IMR-90 (cell line): ENCODE measurements at regions not wholly inside any gene's neighbourhood (a gene's known extent, or its start where the extent isn't known, plus 50 kb on each side); places are given as distances from the start of the nearest gene placed in this dataset.

Experiments used
- ATAC-seq: fragments of 200-7000 bp; cut with Tn5 transposase; 2 replicates; pipeline ENCODE4 v1.9.1; 2020; ENCODE audit warnings: low read depth, mild to moderate bottlenecking, moderate library complexity
- BruUV-seq: library from RNA; stranded (reverse); fragments of 400-500 nt; replicated peaks from 2 replicates; lab custom pipeline; 2021; lab: Mats Ljungman, UMichigan
- CTCF ChIA-PET: fragments of 300-600 bp; formaldehyde crosslinking; extraction: SDS; loops from one replicate; lab custom pipeline; 2021; ENCODE audit warnings: antibody characterized with exemption; lab: Yijun Ruan, JAX
- POLR2A ChIA-PET: fragments of 300-600 bp; sonication (Branson Sonifier 250); formaldehyde crosslinking; loops from one replicate; lab custom pipeline; 2022; ENCODE audit warnings: antibody characterized with exemption; ENCODE audit not compliant: unreplicated experiment; lab: Charles Lee
- DNase-seq: peaks from one replicate; pipeline ENCODE4 v3.0.0; 2013
- H2AFZ ChIP-seq: replicated peaks from 2 replicates; pipeline ENCODE3; 2013; ENCODE audit warnings: low read length, mild to moderate bottlenecking; ENCODE audit not compliant: poor library complexity
- H2AK5ac ChIP-seq: 2 replicates; pipeline ENCODE4 v1.6.1; 2013; ENCODE audit warnings: low read depth, low read length, inconsistent platforms
- H2AK9ac ChIP-seq: replicated peaks from 2 replicates; pipeline ENCODE3; 2013; ENCODE audit warnings: mild to moderate bottlenecking, low read depth, low read length, moderate library complexity; ENCODE audit not compliant: poor library complexity
- H2BK120ac ChIP-seq: 2 replicates; pipeline ENCODE4 v1.6.1; 2013; ENCODE audit warnings: low read depth, low read length, inconsistent platforms
- H2BK15ac ChIP-seq: 3 replicates; pipeline ENCODE4 v1.6.1; 2013; ENCODE audit warnings: low read depth, low read length, inconsistent platforms
- H2BK20ac ChIP-seq: 2 replicates; pipeline ENCODE4 v1.6.1; 2013; ENCODE audit warnings: low read depth, mild to moderate bottlenecking, inconsistent platforms, low read length, moderate library complexity
- H2BK5ac ChIP-seq: 2 replicates; pipeline ENCODE4 v1.6.1; 2013; ENCODE audit warnings: mild to moderate bottlenecking, low read depth, low read length, inconsistent platforms; ENCODE audit not compliant: poor library complexity, severe bottlenecking
- H3K14ac ChIP-seq: replicated peaks from 2 replicates; pipeline ENCODE4 v1.6.1; 2013; ENCODE audit warnings: low read depth, low read length, inconsistent platforms
- H3K18ac ChIP-seq: 2 replicates; pipeline ENCODE4 v1.6.1; 2013; ENCODE audit warnings: low read depth, low read length, control low read depth
- H3K23ac ChIP-seq: 2 replicates; pipeline ENCODE4 v1.6.1; 2013; ENCODE audit warnings: low read depth, low read length, inconsistent platforms
- H3K27ac ChIP-seq: 2 replicates; pipeline ENCODE4 v1.5.1; 2013; ENCODE audit warnings: mild to moderate bottlenecking, control low read depth, low read length; ENCODE audit not compliant: insufficient read depth
- H3K27me3 ChIP-seq: 2 replicates; pipeline ENCODE4 v1.6.1; 2013; ENCODE audit warnings: low read length; ENCODE audit not compliant: control insufficient read depth, insufficient read depth
- H3K36me3 ChIP-seq: 2 replicates; pipeline ENCODE4 v1.6.1; 2013; ENCODE audit warnings: low read length, mixed read lengths; ENCODE audit not compliant: control insufficient read depth, insufficient read depth
- H3K4ac ChIP-seq: 2 replicates; pipeline ENCODE4 v1.6.1; 2013; ENCODE audit warnings: low read depth, low read length, inconsistent platforms
- H3K4me1 ChIP-seq: 2 replicates; pipeline ENCODE4 v1.6.1; 2013; ENCODE audit warnings: low read length, mixed read lengths; ENCODE audit not compliant: control insufficient read depth, insufficient read depth
- H3K4me2 ChIP-seq: 2 replicates; pipeline ENCODE4 v1.6.1; 2013; ENCODE audit warnings: low read depth, mild to moderate bottlenecking, control low read depth, low read length, moderate library complexity
- H3K4me3 ChIP-seq: 2 replicates; pipeline ENCODE4 v1.5.1; 2013; ENCODE audit warnings: low read depth, mild to moderate bottlenecking, control low read depth, low read length, moderate library complexity; ENCODE audit not compliant: insufficient read depth
- H3K56ac ChIP-seq: 2 replicates; pipeline ENCODE4 v1.6.1; 2013; ENCODE audit warnings: low read length, inconsistent platforms; ENCODE audit not compliant: insufficient read depth; ENCODE audit errors: extremely low read depth
- H3K79me1 ChIP-seq, 2 experiments: 2 replicates each; pipeline ENCODE4 v1.6.1; 2013; ENCODE audit warnings: low read length in 2 of 2, inconsistent platforms in 1 of 2, low read depth in 1 of 2
- H3K9ac ChIP-seq: 2 replicates; pipeline ENCODE4 v1.6.1; 2013; ENCODE audit warnings: low read depth, low read length, control low read depth
- H3K9me1 ChIP-seq: 2 replicates; pipeline ENCODE4 v1.6.1; 2013; ENCODE audit warnings: low read length, inconsistent platforms; ENCODE audit not compliant: insufficient read depth
- H3K9me3 ChIP-seq: 2 replicates; pipeline ENCODE4 v1.6.1; 2013; ENCODE audit warnings: low read length; ENCODE audit not compliant: control insufficient read depth, insufficient read depth
- H4K20me1 ChIP-seq: 2 replicates; pipeline ENCODE4 v1.6.1; 2013; ENCODE audit warnings: low read length, inconsistent platforms; ENCODE audit not compliant: insufficient read depth
- H4K5ac ChIP-seq: 2 replicates; pipeline ENCODE4 v1.6.1; 2013; ENCODE audit warnings: mild to moderate bottlenecking, low read depth, low read length, control low read depth
- H4K8ac ChIP-seq, 2 experiments: 2 replicates each; pipeline ENCODE4 v1.6.1; 2013; ENCODE audit warnings: low read depth in 2 of 2, low read length in 2 of 2, control low read depth in 1 of 2, inconsistent platforms in 1 of 2
- H4K91ac ChIP-seq: 2 replicates; pipeline ENCODE4 v1.6.1; 2013; ENCODE audit warnings: low read depth, low read length, inconsistent platforms; ENCODE audit not compliant: insufficient read depth
- BHLHE40 ChIP-seq: fragments of 150-350 bp; IDR thresholded peaks from 2 replicates; pipeline ENCODE4 v1.6.1; 2016; ENCODE audit warnings: mild to moderate bottlenecking, low read depth, low read length
- CEBPB ChIP-seq: IDR thresholded peaks from 2 replicates; pipeline ENCODE4 v1.6.1; 2012; ENCODE audit warnings: low read depth, low read length, improper control_type of control experiment
- CHD1 ChIP-seq: IDR thresholded peaks from 2 replicates; pipeline ENCODE4 v1.6.1; 2012; ENCODE audit warnings: low read depth, low read length, improper control_type of control experiment
- CTCF ChIP-seq: conservative IDR thresholded peaks from 2 replicates; pipeline ENCODE4 v1.5.1; 2012; ENCODE audit warnings: mild to moderate bottlenecking, low read depth, low read length, improper control_type of control experiment
- FOS ChIP-seq: fragments of 150-350 bp; IDR thresholded peaks from 2 replicates; pipeline ENCODE4 v1.6.1; 2016; ENCODE audit warnings: low read depth, low read length
- MAFK ChIP-seq: IDR thresholded peaks from 2 replicates; pipeline ENCODE4 v1.6.1; 2012; ENCODE audit warnings: low read depth, low read length, improper control_type of control experiment
- MAZ ChIP-seq: IDR thresholded peaks from 2 replicates; pipeline ENCODE4 v1.6.1; 2012; ENCODE audit warnings: low read depth, mild to moderate bottlenecking, low read length, improper control_type of control experiment, moderate library complexity, borderline replicate concordance
- MXI1 ChIP-seq: IDR thresholded peaks from 2 replicates; pipeline ENCODE4 v1.6.1; 2012; ENCODE audit warnings: low read depth, mild to moderate bottlenecking, low read length, moderate library complexity, borderline replicate concordance
- NFE2L2 ChIP-seq: fragments of 150-350 bp; IDR thresholded peaks from 2 replicates; pipeline ENCODE4 v1.6.1; 2016; ENCODE audit warnings: low read depth, mild to moderate bottlenecking, low read length
- POLR2A ChIP-seq: IDR thresholded peaks from 2 replicates; pipeline ENCODE4 v1.6.1; 2012; ENCODE audit warnings: mild to moderate bottlenecking, low read depth, low read length
- RAD21 ChIP-seq: IDR thresholded peaks from 2 replicates; pipeline ENCODE4 v1.6.1; 2012; ENCODE audit warnings: low read length, improper control_type of control experiment
- RCOR1 ChIP-seq: IDR thresholded peaks from 2 replicates; pipeline ENCODE4 v1.6.1; 2012; ENCODE audit warnings: mild to moderate bottlenecking, low read length, improper control_type of control experiment; ENCODE audit not compliant: insufficient replicate concordance
- RFX5 ChIP-seq: IDR thresholded peaks from 2 replicates; pipeline ENCODE4 v1.8.0; 2012; ENCODE audit warnings: low read depth, mild to moderate bottlenecking, low read length, moderate library complexity
- SMC3 ChIP-seq: fragments of 150-350 bp; IDR thresholded peaks from 2 replicates; pipeline ENCODE4 v1.6.1; 2016; ENCODE audit warnings: low read depth, mild to moderate bottlenecking, antibody characterized with exemption, low read length, moderate library complexity
- USF2 ChIP-seq: fragments of 150-350 bp; IDR thresholded peaks from 2 replicates; pipeline ENCODE4 v1.6.1; 2017; ENCODE audit warnings: mild to moderate bottlenecking, antibody characterized with exemption, low read length, low read depth
- WGBS, 2 experiments: methylation state at CpG; one replicate each; pipeline versions ENCODE4 v1.1.5 to v1.1.7; 2013; ENCODE audit warnings: missing lambda C conversion rate in 2 of 2; ENCODE audit not compliant: insufficient read length in 1 of 2; ENCODE audit errors: extremely low coverage in 2 of 2; 5-methylcytosine and 5-hydroxymethylcytosine counted together
- dilution Hi-C: fragments of 300-500 bp; cut with HindIII; formaldehyde crosslinking; loops from one replicate; pipeline ENCODE4 v1.14.3; 2018; ENCODE audit warnings: low sequenced_read_pairs; ENCODE audit not compliant: unreplicated experiment
- in situ Hi-C: fragments of 300-500 bp; cut with MboI; formaldehyde crosslinking; loops from 3 replicates; pipeline ENCODE4 v1.14.3; 2019; ENCODE audit warnings: low sequenced_read_pairs, inconsistent platforms, mixed read lengths
- intact Hi-C: fragments of 100-400 bp; cut with micrococcal nuclease; formaldehyde crosslinking; loops from 2 replicates; pipeline ENCODE4 v1.10.0; 2022
- TF ChIP-seq, protein P1 (sequence below): fragments of 150-350 bp; IDR thresholded peaks from 2 replicates; pipeline ENCODE4 v1.6.1; 2016; ENCODE audit warnings: low read depth, mild to moderate bottlenecking, low read length, moderate library complexity, borderline replicate concordance

DNA sequence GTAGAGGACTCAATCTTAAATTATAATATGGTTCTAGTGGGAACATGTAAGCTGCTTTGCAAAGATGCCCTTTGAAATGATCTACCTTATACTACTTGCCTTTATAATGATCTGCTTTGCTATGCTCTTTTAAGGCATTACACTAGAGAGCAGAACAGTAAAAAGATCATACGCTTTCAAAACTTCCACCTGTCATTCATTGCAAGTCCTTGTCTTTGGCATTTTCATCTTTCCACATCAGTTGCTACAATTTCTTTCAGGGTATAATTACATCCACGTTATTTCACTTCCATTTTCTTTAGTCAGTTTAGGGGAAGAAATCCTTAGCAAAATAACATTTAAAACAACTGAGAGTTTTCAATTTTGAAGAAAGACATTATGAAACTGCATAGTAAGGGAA is 80.3 kb downstream of the ACTBL2 start:
- H3K23ac ChIP-seq = no peak overlapping the region
- H3K79me1 ChIP-seq = no peaks in the 10 kb centered on the region
- in situ Hi-C loops (loop anchor here (25.0 kb wide), 1 partner anchor 1060 kb away; the partner anchor contains the start of gene PLK2), intact Hi-C loops (no loop called here), dilution Hi-C loops (no loop called here)
- H3K4me1 ChIP-seq = peaks cover 2% of the 10 kb centered on the region; the same call in 1 of the 2 replicates
- H2BK20ac ChIP-seq = no peak overlapping the region
- no peaks in the 10 kb centered on the region for H4K20me1 ChIP-seq
- no peak overlapping the region for H3K14ac ChIP-seq
- no peak overlapping the region for H2AFZ ChIP-seq
- H2AK5ac ChIP-seq = no peak overlapping the region
- no peaks in the 10 kb centered on the region for H3K27me3 ChIP-seq
- H3K18ac ChIP-seq = no peak overlapping the region
- ChIA-PET CTCF (no interaction called here), POLR2A (no interaction called here)
- no peak overlapping the region for H4K91ac ChIP-seq
- H2AK9ac ChIP-seq = no peak overlapping the region
- H3K36me3 ChIP-seq = no peaks in the 10 kb centered on the region
- H2BK5ac ChIP-seq = no peak overlapping the region
- no peak overlapping the region for H3K4ac ChIP-seq
- no peak overlapping the region for H4K8ac ChIP-seq
- WGBS, 2 experiments = 100% methylated on average over 1 of the region's 2 CpGs; no CpG with 5 or more reads in 1 of the 2 experiments
- no peak overlapping the region for H2BK120ac ChIP-seq
- no peak overlapping the region for H4K5ac ChIP-seq
- TF ChIP-seq, protein P1, sequence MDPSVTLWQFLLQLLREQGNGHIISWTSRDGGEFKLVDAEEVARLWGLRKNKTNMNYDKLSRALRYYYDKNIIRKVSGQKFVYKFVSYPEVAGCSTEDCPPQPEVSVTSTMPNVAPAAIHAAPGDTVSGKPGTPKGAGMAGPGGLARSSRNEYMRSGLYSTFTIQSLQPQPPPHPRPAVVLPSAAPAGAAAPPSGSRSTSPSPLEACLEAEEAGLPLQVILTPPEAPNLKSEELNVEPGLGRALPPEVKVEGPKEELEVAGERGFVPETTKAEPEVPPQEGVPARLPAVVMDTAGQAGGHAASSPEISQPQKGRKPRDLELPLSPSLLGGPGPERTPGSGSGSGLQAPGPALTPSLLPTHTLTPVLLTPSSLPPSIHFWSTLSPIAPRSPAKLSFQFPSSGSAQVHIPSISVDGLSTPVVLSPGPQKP = no peak
- TF ChIP-seq SMC3 (no peak), RFX5 (no peak), CTCF (no peak), MAZ (no peak), POLR2A (no peak), CEBPB (no peak), RCOR1 (no peak), FOS (no peak), BHLHE40 (no peak), CHD1 (no peak), MAFK (no peak), MXI1 (no peak), RAD21 (no peak), USF2 (no peak), NFE2L2 (no peak)
- no peak overlapping the region for H2BK15ac ChIP-seq
- H3K27ac ChIP-seq = no peak overlapping the region
- H3K9ac ChIP-seq = no peak overlapping the region
- no peaks in the 10 kb centered on the region for H3K9me3 ChIP-seq
- no peak for DNase-seq
- no peak for ATAC-seq
- no TSS peak for BruUV-seq
- no peaks in the 10 kb centered on the region for H3K9me1 ChIP-seq
- no peak overlapping the region for H3K4me3 ChIP-seq
- no peak overlapping the region for H3K56ac ChIP-seq
- no peak overlapping the region for H3K4me2 ChIP-seq
